CD8-positive, alpha-beta memory T cell (primary cell): ENCODE measurements at regions not wholly inside any gene's neighbourhood (a gene's known extent, or its start where the extent isn't known, plus 50 kb on each side); places are given as distances from the start of the nearest gene placed in this dataset.

Experiments used
- CTCF ChIA-PET: fragments of 350-600 bp; sonication (Branson Sonifier 250); formaldehyde crosslinking; loops from one replicate; lab custom pipeline; 2021; ENCODE audit warnings: antibody characterized with exemption; lab: Charles Lee
- POLR2A ChIA-PET: fragments of 350-600 bp; sonication (Branson Sonifier 250); formaldehyde crosslinking; loops from one replicate; lab custom pipeline; 2021; ENCODE audit warnings: antibody characterized with exemption; lab: Charles Lee
- DNase-seq, 5 donors: peaks; one replicate each; pipeline versions ENCODE4 v3.0.0 to v3.0.0-alpha.2; 2020 to 2022; ENCODE audit warnings: mixed read lengths in 1 of 5
- H3K27ac ChIP-seq: one replicate; pipeline ENCODE4 v1.7.0; 2013; ENCODE audit warnings: low read depth, mild to moderate bottlenecking, low read length, moderate library complexity
- H3K27me3 ChIP-seq: 2 replicates; pipeline ENCODE4 v1.7.0; 2013; ENCODE audit warnings: low read length, mild to moderate bottlenecking; ENCODE audit not compliant: insufficient read depth, poor library complexity, severe bottlenecking
- H3K36me3 ChIP-seq: 2 replicates; pipeline ENCODE4 v1.7.0; 2013; ENCODE audit warnings: mild to moderate bottlenecking, low read length, moderate library complexity; ENCODE audit not compliant: insufficient read depth
- H3K4me1 ChIP-seq: 2 replicates; pipeline ENCODE4 v1.7.0; 2013; ENCODE audit warnings: mild to moderate bottlenecking, low read length, moderate library complexity; ENCODE audit not compliant: insufficient read depth
- H3K4me3 ChIP-seq: 2 replicates; pipeline ENCODE4 v1.7.0; 2013; ENCODE audit warnings: mild to moderate bottlenecking, low read length
- H3K9me3 ChIP-seq: 2 replicates; pipeline ENCODE4 v1.7.0; 2013; ENCODE audit warnings: mild to moderate bottlenecking, low read length
- H3K27ac Mint-ChIP-seq, 8 donors: one replicate each; pipeline ENCODE4 v1.8.0; 2020 to 2021; ENCODE audit warnings: mixed read lengths in 8 of 8, mild to moderate bottlenecking in 6 of 8, inconsistent platforms in 3 of 8, moderate library complexity in 3 of 8
- H3K27me3 Mint-ChIP-seq, 2 donors: one replicate each; pipeline ENCODE4 v1.8.0; 2020 to 2021; ENCODE audit warnings: mixed read lengths in 2 of 2, mild to moderate bottlenecking in 1 of 2, moderate library complexity in 1 of 2
- H3K36me3 Mint-ChIP-seq, 3 donors: one replicate each; pipeline ENCODE4 v1.8.0; 2020 to 2021; ENCODE audit warnings: mixed read lengths in 3 of 3, inconsistent platforms in 1 of 3, mild to moderate bottlenecking in 1 of 3
- H3K4me1 Mint-ChIP-seq, 3 donors: one replicate each; pipeline ENCODE4 v1.8.0; 2020 to 2021; ENCODE audit warnings: mixed read lengths in 3 of 3, inconsistent platforms in 1 of 3, mild to moderate bottlenecking in 1 of 3
- H3K4me3 Mint-ChIP-seq, 7 donors: one replicate each; pipeline ENCODE4 v1.8.0; 2020 to 2021; ENCODE audit warnings: mixed read lengths in 7 of 7, mild to moderate bottlenecking in 6 of 7, moderate library complexity in 4 of 7, inconsistent platforms in 2 of 7
- H3K9me3 Mint-ChIP-seq, 5 donors: one replicate each; pipeline ENCODE4 v1.8.0; 2020 to 2022; ENCODE audit warnings: mixed read lengths in 5 of 5, mild to moderate bottlenecking in 3 of 5, moderate library complexity in 2 of 5, inconsistent platforms in 1 of 5

DNA sequence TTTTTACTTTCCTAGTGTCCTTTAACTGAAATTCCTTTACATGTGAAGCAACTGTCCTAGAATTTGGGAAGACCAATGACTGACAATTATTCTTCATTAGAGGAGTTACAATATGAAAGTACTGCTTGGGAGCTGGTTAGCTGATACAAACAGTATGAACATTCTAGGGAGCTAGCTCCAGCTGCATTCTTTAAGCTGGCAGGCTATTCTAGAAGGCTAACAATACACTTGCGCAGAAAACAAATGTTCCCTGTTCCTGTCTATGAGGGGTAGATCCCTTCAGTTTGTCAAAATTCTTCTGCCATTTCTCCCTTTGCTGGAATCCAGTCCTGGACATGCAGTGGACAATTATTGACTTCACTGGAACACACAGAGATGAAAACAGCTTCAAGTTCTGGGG lies 60.2 kb upstream of the NANOGP8 start:
- ChIA-PET POLR2A (no interaction called here), CTCF (no interaction called here)
- Histone ChIP-seq H3K27me3 (no peaks in the 10 kb centered on the region), H3K4me1 (no peaks in the 10 kb centered on the region), H3K36me3 (no peaks in the 10 kb centered on the region), H3K4me3 (no peak overlapping the region), H3K9me3 (no peaks in the 10 kb centered on the region), H3K27ac (no peak overlapping the region)
- H3K4me1 Mint-ChIP-seq, result no peaks in the 10 kb centered on the region
- no peaks in the 10 kb centered on the region for H3K36me3 Mint-ChIP-seq
- H3K4me3 Mint-ChIP-seq, result no peak overlapping the region
- no peak for DNase-seq
- H3K27ac Mint-ChIP-seq, result no peak overlapping the region
- no peaks in the 10 kb centered on the region for H3K9me3 Mint-ChIP-seq
- H3K27me3 Mint-ChIP-seq, result peaks cover 3 to 6% of the 10 kb centered on the region in 2 donors

- H3K4me1 ChIP-seq, result no peaks in the 10 kb centered on the region
- Mint-ChIP-seq H3K36me3 (no peaks in the 10 kb centered on the region), H3K27me3 (peaks cover 0 to 3% of the 10 kb centered on the region in 2 donors), H3K4me1 (no peaks in the 10 kb centered on the region), H3K27ac (no peak overlapping the region), H3K9me3 (no peaks in the 10 kb centered on the region), H3K4me3 (no peak overlapping the region)
- no peaks in the 10 kb centered on the region for H3K36me3 ChIP-seq
- ChIA-PET POLR2A (no interaction called here), CTCF (no interaction called here)
- H3K4me3 ChIP-seq, result no peak overlapping the region
- H3K27ac ChIP-seq, result no peak overlapping the region
- H3K27me3 ChIP-seq, result no peaks in the 10 kb centered on the region
- H3K9me3 ChIP-seq, result no peaks in the 10 kb centered on the region
- DNase-seq, result no peak
Observed at GRCh38 chr15:35142578-35142977, 57.5 kb upstream of the NANOGP8 start.

DNA sequence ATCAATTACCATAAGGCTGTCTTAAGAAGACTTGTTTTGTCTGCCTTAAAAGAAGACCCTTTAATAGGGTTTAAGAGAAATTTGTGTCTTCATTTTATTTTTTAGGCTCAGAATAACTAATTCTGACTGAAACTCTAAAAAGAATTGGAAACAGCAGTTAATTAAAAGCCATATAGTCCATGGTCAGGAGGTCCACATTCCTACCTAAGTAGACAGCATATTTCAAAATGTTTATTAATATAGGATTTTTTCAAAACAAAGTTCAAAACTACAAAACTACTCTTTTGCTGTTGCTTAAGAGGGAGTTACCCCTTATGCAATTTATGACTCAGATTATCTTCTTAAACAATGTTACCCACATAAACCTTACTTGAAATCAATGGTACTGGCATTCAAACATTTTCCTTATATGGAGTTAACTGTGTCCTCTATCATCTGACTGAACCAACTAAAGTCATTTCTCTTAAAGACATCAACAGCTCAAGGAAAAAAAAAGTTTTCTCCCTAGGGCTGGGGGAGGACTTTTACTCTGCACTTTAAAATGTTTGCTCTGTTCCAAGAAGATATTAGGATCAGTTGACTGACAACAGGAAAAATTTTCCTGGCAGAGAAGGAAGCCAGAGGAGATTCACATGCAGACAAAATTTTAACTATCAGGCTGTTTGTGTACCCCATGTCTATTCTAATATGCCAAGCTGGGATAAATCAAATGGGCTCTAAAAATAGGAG lies 56.8 kb upstream of the NANOGP8 start:
- POLR2A ChIA-PET, result no interaction called here
- Histone ChIP-seq H3K4me1 (no peaks in the 10 kb centered on the region), H3K27me3 (no peaks in the 10 kb centered on the region), H3K36me3 (no peaks in the 10 kb centered on the region), H3K27ac (no peak overlapping the region), H3K4me3 (no peak overlapping the region), H3K9me3 (no peaks in the 10 kb centered on the region)
- no peaks in the 10 kb centered on the region for H3K9me3 Mint-ChIP-seq
- no peak overlapping the region for H3K4me3 Mint-ChIP-seq
- no peaks in the 10 kb centered on the region for H3K27me3 Mint-ChIP-seq
- DNase-seq, result no peak
- no peak overlapping the region for H3K27ac Mint-ChIP-seq
- H3K4me1 Mint-ChIP-seq, result no peaks in the 10 kb centered on the region
- CTCF ChIA-PET, result no interaction called here
- no peaks in the 10 kb centered on the region for H3K36me3 Mint-ChIP-seq

DNA sequence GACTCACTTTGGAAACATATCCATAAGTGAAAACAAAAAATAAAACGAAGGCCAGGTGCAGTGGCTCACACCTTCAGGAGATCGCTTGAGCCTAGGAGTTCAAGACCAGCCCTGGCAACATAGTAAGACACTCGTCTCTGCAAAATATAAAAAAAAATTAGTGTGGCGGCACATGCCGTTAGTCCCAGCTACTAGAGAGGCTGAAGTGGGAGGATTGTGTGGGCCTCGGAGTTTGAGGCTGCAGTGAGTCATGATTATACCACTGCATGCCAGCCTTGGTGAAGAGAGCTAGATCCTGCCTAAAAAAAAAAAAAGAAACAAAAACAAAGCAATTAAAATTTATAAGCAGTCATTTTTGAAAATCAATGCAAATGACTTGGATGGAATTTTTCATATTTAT lies 54.7 kb upstream of the NANOGP8 start:
- Mint-ChIP-seq H3K9me3 (no peaks in the 10 kb centered on the region), H3K27ac (no peak overlapping the region), H3K4me1 (no peaks in the 10 kb centered on the region), H3K4me3 (no peak overlapping the region), H3K36me3 (no peaks in the 10 kb centered on the region), H3K27me3 (no peaks in the 10 kb centered on the region)
- DNase-seq, result no peak
- CTCF ChIA-PET, result no interaction called here
- Histone ChIP-seq H3K4me3 (no peak overlapping the region), H3K4me1 (no peaks in the 10 kb centered on the region), H3K27me3 (no peaks in the 10 kb centered on the region), H3K9me3 (no peaks in the 10 kb centered on the region), H3K36me3 (no peaks in the 10 kb centered on the region), H3K27ac (no peak overlapping the region)
- POLR2A ChIA-PET, result no interaction called here

- Histone ChIP-seq H3K9me3 (no peaks in the 10 kb centered on the region), H3K36me3 (no peaks in the 10 kb centered on the region), H3K27me3 (no peaks in the 10 kb centered on the region), H3K27ac (no peak overlapping the region), H3K4me3 (no peak overlapping the region), H3K4me1 (no peaks in the 10 kb centered on the region)
- Mint-ChIP-seq H3K9me3 (no peaks in the 10 kb centered on the region), H3K36me3 (no peaks in the 10 kb centered on the region), H3K27me3 (no peaks in the 10 kb centered on the region), H3K4me3 (no peak overlapping the region), H3K27ac (no peak overlapping the region), H3K4me1 (no peaks in the 10 kb centered on the region)
- CTCF ChIA-PET, result no interaction called here
- no peak for DNase-seq
- POLR2A ChIA-PET, result no interaction called here
Observed at GRCh38 chr15:35137190-35137574, 52.1 kb upstream of the NANOGP8 start.

DNA sequence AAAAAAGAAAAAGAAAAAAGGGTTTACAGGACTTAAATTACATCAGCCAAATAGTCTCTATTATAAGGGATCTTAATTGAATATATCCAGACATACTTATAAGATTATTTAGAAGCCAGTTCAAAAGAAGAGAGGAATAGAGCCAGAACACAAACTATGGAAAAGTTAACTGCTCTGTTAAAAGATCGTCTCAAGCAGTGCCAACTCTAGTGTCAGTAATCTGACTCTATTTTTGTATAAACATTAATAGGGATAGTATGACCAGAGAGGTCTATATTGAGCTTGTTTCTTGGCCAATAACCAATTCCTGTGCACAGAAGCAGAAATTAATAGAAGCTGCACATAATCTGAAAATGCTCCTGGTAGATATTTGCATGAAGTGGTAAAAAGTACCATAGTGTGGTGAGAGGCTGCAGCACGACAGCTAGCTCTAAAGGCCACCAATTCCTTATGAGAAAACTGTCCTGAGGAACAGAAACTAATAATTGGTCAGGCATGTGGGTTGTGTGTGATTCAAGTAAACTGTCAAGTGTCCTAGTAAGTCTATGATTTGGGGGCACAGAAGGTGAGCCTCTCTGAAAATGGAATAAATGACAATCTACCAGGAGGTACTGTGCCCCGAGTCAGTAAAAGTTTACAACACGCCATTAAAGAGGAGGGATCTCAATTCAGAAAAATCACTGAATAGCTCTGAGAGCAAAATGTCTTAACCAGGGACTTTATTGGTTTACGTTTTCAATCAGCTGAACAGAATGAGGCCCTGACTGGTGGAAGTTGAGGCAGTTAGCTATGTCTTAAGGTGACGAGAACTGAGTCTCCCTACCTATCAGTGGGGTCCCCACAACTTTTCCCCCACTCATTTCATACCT lies 51.5 kb upstream of the NANOGP8 start:
- no peaks in the 10 kb centered on the region for H3K36me3 ChIP-seq
- H3K27me3 Mint-ChIP-seq, result no peaks in the 10 kb centered on the region
- H3K27ac ChIP-seq, result no peak overlapping the region
- POLR2A ChIA-PET, result no interaction called here
- H3K27ac Mint-ChIP-seq, result no peak overlapping the region
- CTCF ChIA-PET, result no interaction called here
- no peaks in the 10 kb centered on the region for H3K4me1 ChIP-seq
- no peak overlapping the region for H3K4me3 ChIP-seq
- no peaks in the 10 kb centered on the region for H3K9me3 ChIP-seq
- H3K36me3 Mint-ChIP-seq, result peaks cover 0 to 2% (median 0%) of the 10 kb centered on the region in 3 donors
- H3K4me3 Mint-ChIP-seq, result no peak overlapping the region
- H3K27me3 ChIP-seq, result no peaks in the 10 kb centered on the region
- no peak for DNase-seq
- no peaks in the 10 kb centered on the region for H3K9me3 Mint-ChIP-seq
- H3K4me1 Mint-ChIP-seq, result no peaks in the 10 kb centered on the region
